ENCODE measurements at regions not wholly inside any gene's neighbourhood (a gene's known extent, or its start where the extent isn't known, plus 50 kb on each side); places are given as distances from the start of the nearest gene placed in this dataset.

DNA sequence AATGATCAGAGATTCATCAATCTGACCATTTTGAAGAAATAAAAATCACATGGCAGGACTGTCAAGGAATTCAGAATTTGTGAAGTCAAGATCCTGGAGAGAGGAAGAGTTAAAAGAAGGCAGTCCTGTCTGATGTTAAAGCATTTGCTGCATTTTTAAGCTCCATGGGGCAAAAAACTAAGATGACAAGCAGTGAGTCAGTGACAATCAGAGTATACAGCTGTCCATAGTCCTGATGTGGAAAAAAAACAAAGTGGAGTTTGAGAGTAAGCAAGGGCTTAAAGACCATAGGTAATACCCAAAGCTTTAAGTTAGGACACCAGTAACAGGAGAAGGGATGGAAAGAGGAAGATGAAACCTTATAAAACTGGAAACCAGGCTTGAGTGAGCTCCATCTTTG, 412.7 kb upstream of the ANKRD30A start:
- TF ChIP-seq, protein P1, sequence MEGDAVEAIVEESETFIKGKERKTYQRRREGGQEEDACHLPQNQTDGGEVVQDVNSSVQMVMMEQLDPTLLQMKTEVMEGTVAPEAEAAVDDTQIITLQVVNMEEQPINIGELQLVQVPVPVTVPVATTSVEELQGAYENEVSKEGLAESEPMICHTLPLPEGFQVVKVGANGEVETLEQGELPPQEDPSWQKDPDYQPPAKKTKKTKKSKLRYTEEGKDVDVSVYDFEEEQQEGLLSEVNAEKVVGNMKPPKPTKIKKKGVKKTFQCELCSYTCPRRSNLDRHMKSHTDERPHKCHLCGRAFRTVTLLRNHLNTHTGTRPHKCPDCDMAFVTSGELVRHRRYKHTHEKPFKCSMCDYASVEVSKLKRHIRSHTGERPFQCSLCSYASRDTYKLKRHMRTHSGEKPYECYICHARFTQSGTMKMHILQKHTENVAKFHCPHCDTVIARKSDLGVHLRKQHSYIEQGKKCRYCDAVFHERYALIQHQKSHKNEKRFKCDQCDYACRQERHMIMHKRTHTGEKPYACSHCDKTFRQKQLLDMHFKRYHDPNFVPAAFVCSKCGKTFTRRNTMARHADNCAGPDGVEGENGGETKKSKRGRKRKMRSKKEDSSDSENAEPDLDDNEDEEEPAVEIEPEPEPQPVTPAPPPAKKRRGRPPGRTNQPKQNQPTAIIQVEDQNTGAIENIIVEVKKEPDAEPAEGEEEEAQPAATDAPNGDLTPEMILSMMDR (conservative IDR thresholded peaks at IDR 0.05; ENCODE audit: low read depth, low read length): no peak
- no peak for TF ChIP-seq EZH2 (IDR thresholded peaks at IDR 0.05; ENCODE audit: borderline replicate concordance, low read depth, low read length, poor library complexity, severe bottlenecking)

Data from A673 (cell line).